HG03520 (cell line): ENCODE measurements at regions not wholly inside any gene's neighbourhood (a gene's known extent, or its start where the extent isn't known, plus 50 kb on each side); places are given as distances from the start of the nearest gene placed in this dataset.

Source experiments
- ATAC-seq: cut with Tn5 transposase; IDR thresholded peaks from one replicate; pipeline ENCODE4 v1.9.1; 2021; ENCODE audit warnings: mild to moderate bottlenecking, moderate library complexity; ENCODE audit not compliant: unreplicated experiment

DNA sequence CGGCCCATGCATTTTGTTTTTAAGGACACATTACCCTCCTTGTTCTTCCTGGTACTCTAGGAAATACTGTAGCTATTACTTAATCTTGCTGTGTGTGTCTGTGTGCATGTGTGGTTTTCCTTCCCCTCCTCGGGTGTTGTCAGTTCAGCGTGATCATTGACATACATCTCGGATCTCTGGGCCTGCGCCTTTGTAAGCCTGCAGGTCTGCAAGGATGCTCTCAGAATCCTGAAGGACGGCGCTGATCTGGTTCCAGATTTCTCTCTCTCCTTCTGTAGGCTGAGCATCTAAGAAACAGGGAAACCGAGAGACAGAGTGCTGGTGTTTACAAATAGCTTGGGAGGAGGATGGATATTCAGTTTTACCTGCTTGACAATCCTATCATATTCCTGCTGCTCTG is 100.2 kb downstream of the CYRIA start:
- no peak for ATAC-seq

GRCh38 chr2:16561676-16562075 is 104.0 kb downstream of the CYRIA start:
- ATAC-seq, result no peak

- no peak for ATAC-seq
These were observed 104.4 kb downstream of the CYRIA start for GRCh38 chr2:16561251-16561650.

DNA sequence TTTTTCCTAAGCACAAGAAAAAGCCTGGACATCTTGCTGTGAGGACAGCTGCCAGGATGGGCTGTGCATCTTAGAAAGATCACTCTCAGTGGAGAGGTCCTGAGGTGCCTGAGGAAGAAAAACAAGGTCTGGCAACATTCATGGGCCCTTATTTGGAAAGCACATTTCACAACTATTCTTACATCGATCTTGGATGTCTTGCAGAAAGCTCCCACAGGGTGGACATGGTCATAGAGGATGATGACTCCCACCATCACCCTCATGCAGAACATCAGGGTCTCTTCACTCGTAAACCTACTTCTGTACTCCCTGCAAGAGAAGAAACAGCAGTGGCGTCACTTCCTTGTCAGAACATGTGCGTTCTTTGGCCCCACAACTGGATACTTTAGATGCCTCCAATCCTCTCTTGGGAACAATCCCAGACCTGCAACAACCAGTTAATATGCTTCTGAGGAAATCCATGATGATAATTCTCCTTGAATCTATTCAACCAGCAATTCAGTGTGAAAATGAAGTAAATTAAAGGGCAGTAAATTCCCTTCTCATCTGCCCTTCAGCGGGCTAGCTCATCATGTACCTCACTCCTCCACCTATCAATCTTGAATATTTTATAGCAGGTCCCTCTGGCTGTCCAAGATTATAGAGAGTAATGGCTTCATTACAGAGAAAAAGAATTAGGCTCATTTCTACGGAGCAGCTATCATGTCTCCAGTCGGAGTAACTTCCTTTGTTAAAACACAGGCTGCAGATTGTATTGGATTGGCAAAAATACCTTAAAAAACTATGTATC is 106.2 kb downstream of the CYRIA start:
- ATAC-seq, result no peak

GRCh38 chr2:16554060-16554583 is 111.5 kb downstream of the CYRIA start:
- ATAC-seq, result no peak

- ATAC-seq, result peak; percentile 58
These were observed 112.4 kb downstream of the CYRIA start for GRCh38 chr2:16553226-16553625.

- no peak for ATAC-seq
These were observed 113.4 kb downstream of the CYRIA start for GRCh38 chr2:16552202-16552601.

GRCh38 chr2:16548036-16548435 is 117.6 kb downstream of the CYRIA start:
- no peak for ATAC-seq

GRCh38 chr2:16546128-16546754 is 119.4 kb downstream of the CYRIA start:
- ATAC-seq, result no peak

- no peak for ATAC-seq
These were observed 126.9 kb downstream of the CYRIA start for GRCh38 chr2:16538707-16539106.

GRCh38 chr2:16537347-16537746 is 128.3 kb downstream of the CYRIA start:
- ATAC-seq, result no peak

GRCh38 chr2:16526193-16526592 is 139.4 kb downstream of the CYRIA start:
- ATAC-seq, result no peak

DNA sequence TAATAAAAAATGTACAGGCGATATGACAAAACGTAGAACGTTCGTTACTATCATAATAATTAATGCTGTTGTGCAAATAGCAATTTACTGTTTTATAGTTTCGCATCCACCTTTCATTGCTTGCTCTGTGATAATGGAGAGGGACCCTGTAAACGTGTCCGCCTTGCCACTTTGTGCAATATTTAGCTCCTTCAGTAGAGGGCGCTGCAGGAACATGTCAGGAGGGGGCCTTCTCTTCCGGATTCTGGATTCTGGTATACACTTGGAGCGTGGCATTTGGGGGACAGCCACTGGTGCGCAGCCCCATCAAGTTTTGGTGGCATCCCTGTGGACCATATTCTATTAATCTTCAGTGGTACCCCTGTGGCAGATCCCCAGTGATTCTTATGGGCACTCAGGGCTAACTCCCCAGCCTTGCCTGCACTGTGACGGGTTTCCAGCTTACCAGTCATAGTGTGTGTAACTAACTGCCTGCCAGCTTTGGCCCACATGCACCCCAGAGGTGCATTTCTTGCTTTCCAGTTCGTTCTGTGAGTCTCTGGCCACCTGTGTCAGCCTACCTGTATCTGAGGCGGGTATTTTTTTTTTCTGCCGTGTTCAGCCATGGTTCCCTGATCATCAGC is 140.3 kb downstream of the CYRIA start:
- no peak for ATAC-seq

DNA sequence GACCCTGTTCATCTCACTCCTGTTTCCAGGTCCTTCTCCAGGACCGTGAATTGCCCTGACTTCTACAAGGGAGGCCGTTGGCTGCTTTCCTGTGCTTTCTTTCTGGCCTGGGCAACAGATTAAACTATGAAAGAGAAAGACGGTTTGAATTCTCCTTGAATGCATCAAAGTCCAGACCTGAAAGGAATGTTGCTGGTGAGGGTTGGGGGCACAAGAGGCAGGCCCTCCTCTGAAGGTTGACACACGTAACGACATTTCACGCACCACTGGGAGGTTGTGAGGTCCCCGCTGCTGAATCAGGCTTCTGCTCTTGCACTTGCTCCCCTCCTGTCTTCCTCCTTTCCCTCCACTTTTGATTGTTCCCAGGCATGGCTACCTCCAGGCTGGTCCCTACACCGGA is 141.9 kb downstream of the CYRIA start:
- ATAC-seq, result no peak

GRCh38 chr2:16522031-16522831 is 143.4 kb downstream of the CYRIA start:
- ATAC-seq, result no peak

DNA sequence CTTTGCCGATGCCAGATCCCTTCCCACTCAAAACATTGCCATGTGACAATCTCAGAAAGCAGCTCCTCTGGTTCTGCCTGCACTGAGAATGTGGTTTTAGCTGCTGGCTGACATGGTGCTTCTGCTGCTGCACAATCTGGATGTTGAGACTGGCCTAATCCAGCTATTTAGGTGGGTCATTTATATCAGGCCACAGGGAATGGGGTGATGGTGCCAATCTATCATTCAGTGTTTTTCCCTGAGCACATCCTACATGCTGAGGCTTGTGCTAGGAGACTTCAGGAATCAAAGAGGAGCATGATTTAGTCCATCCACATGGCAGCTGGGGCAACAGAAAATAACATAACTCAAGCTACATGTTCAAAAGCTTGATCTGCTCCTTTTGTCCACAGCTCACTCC is 144.7 kb downstream of the CYRIA start:
- no peak for ATAC-seq

GRCh38 chr2:16515696-16516095 is 149.9 kb downstream of the CYRIA start:
- ATAC-seq, result no peak

- no peak for ATAC-seq
These were observed 152.0 kb downstream of the CYRIA start for GRCh38 chr2:16513626-16514025.

GRCh38 chr2:16511041-16511440 is 154.6 kb downstream of the CYRIA start:
- no peak for ATAC-seq

- no peak for ATAC-seq
These were observed 156.6 kb downstream of the CYRIA start for GRCh38 chr2:16509042-16509441.

DNA sequence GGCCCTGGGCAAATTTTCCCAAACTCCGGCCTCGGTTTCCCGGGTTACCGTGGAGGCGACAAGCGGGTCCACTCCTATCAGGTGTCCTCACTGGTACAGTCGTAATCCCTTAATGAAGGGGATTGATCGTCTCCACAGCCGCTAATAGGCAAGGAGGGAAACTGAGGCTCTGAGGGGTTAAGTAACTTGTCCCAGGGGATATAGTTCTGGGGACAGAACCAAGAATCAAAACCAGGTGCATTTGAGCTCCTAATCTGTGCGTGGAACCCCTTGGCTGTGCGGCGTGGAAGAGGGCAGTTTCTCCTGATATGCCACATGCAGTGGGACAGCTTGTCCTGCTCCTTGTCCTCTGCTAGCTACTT is 157.2 kb downstream of the CYRIA start:
- no peak for ATAC-seq
